NCI-H2029 (cell line): ENCODE measurements at regions not wholly inside any gene's neighbourhood (a gene's known extent, or its start where the extent isn't known, plus 50 kb on each side); places are given as distances from the start of the nearest gene placed in this dataset.
"Not testable (repeated sequence)": the region's sequence is repeated elsewhere in the genome, so short reads cannot be mapped to it uniquely, and the experiment has no call there.

Experiments used
- DNase-seq: peaks from one replicate; lab custom pipeline; 2025; lab: John Stamatoyannopoulos, UW

- no peak for DNase-seq
Measured at GRCh38 chr12:128077211-128077916, 189.6 kb upstream of the TMEM132C start.

- DNase-seq: no peak
Measured at GRCh38 chr12:128077917-128078298, 189.1 kb upstream of the TMEM132C start.

DNA sequence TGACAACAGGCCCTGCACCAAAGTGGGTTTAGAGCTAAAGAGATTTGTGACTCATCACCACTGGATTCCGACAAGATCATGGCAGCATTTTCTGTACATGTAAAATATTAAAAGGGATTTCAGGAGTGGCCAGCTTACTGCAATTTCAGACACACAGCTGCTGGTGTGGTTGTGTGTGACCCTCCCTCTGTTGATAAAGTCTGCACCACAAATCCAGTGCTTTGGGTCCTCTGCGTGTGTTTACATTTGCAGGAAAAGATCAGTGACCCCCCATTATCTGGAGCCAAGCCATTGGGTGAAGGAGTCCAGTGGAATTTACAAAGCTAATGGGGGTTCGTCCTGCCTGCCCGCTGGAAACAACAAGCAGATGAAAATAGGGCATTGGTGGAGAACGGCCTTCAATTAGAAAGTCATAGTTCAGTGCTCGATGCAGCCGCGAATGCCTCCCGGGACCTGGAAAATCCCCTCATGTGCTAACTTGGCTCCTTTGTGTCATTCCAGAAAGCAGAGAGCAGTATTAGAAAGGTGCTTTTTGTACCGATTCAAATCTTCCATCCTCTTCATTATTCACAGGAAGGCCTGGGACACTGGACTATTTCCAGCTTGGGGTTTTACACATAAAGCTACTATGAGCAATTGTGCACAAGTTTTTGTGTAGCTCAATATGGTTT is 188.5 kb upstream of the TMEM132C start:
- no peak for DNase-seq

GRCh38 chr12:128079446-128079845 is 187.5 kb upstream of the TMEM132C start:
- DNase-seq: no peak

DNA sequence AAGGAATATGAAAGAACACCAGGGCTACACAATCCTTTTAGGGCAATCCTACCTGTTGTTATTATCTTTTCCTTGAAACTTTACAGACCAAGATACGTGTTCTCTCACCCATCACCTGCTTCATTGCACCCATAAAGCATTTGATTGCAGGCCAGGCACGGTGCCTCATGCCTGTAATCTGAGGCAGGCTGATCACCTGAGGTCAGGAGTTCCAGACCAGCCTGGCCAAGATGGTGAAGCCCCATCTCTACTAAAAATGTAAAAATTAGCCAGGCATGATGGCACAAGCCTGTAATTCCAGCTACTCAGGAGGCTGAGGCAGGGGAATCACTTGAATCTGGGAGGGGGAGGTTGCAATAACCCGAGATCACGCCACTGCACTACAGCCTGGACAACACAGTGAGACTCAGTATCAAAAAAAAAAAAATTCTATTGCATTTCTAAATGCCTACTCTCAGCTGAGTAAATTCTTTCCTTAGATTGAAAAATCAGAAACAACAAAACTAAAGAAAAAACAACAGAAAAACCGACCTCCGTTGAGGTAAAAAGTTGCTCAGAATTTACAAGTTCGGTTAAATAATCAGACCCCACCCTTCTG is 183.7 kb upstream of the TMEM132C start:
- DNase-seq: no peak

GRCh38 chr12:128088926-128089325 is 178.0 kb upstream of the TMEM132C start:
- DNase-seq: no peak

- no peak for DNase-seq
Measured at GRCh38 chr12:128089961-128090360, 177.0 kb upstream of the TMEM132C start.

DNA sequence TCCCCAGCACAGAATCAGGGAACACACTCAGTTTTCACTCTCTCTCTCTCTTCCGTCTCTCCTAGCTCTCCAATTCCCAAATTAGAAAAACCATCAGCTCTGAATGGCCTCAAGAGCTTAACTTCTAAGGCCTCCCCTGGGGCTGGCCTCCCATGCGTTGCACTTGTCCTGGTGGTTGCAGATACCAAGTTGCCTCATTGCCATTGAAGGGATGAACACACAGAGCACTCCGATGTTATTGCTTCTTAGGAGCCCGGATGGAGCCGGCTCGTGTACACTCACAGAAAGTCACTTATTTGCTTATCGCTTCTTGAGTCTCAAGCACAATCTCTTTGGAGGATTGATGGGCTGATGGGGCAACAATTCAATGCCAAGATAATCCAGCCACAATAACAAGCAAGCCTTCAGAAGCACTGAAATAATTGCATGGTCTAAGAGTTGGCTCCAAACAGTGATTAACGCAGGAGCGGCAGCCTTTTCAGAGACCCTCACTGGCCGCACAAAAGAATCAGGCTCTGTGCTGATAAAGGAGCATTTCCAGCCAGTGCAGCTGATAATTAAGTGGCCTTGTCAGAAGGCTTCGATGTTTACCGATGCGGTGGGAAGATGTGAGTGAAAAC is 175.8 kb upstream of the TMEM132C start:
- no peak for DNase-seq

DNA sequence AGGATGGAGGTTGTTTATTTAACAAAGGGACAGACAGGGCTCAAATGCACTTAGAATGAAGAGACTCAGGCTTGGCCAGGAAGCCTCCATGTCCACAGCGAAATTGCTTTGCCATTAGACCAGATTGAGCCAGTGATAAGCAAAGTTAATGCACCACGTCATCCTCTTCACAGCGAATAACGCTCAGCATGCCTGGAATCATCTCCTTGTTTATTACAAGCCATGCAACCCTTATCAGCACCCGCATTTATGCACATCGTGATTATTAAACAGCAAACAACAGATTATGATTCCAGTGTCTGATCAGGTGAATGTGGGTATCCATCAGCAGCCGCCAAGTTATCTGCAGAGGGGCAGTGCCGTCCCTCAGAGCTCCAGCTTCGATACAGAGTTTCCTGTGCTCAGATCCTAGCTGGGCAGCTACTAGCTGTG is 175.0 kb upstream of the TMEM132C start:
- peak; percentile 11 for DNase-seq

- DNase-seq: no peak
Measured at GRCh38 chr12:128098730-128099129, 168.2 kb upstream of the TMEM132C start.

GRCh38 chr12:128103152-128103551 is 163.8 kb upstream of the TMEM132C start:
- no peak for DNase-seq

- DNase-seq: no peak
Measured at GRCh38 chr12:128109236-128109635, 157.7 kb upstream of the TMEM132C start.

DNA sequence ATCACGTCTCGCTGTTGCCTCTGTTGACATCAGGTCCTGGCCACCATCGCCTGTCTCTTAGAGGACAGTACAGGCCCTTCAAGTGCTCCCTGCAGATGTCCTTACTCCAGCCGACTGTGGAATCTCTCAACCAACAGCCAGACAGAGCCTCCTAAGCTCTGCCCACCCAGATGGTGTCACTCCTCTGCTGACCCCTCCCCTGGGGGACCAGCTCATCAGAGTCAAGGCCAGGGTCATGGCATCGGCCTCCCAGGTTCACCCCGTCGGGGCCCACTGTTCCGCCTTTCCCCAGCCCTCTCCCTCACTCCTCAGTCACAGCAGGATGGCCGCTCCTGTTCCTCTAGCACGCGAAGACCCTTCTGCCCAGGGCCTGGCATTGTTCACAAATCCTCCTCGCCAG is 157.3 kb upstream of the TMEM132C start:
- no peak for DNase-seq

DNA sequence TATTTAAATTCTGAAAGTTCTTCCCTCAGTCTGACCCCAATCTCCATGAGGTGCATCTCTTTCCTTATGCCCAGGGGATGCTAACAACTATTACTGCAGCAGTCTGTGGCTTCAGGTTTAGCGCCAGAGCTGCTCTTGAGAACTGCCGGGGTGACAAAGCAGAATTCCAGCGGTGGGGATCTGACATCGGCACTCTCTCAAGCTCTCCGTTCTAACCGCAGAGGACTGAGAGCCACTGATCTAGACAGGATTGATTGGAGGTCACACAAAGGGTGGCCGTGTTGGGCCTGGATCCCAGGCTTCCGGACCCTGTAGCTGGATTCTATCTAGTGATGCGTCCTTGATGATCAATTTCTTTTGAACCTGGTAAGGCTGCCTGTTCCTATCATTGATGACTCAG is 155.6 kb upstream of the TMEM132C start:
- DNase-seq: no peak

GRCh38 chr12:128111951-128112350 is 155.0 kb upstream of the TMEM132C start:
- DNase-seq: no peak

GRCh38 chr12:128113250-128113649 is 153.7 kb upstream of the TMEM132C start:
- not testable (repeated sequence) for DNase-seq

- no peak for DNase-seq
Measured at GRCh38 chr12:128114485-128114884, 152.5 kb upstream of the TMEM132C start.

DNA sequence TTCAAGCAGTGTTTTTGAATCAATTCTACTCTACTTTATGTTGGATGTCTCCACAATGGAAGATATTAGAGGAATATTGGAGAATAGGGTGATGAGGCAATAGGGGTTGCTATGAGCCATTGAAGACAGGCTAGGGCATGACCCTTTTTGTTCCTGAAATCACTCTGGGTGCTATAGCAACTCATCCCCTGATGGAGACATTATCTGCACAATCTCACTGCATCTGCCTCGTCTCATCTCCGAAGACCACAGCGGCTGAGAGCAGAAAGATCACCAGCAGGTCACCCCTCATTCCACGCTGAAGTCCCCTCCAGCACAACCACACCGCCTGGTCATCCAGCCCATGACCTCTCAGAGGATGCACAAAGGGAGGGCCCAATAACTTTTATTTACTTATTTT is 150.4 kb upstream of the TMEM132C start:
- no peak for DNase-seq

GRCh38 chr12:128120035-128120434 is 146.9 kb upstream of the TMEM132C start:
- DNase-seq: no peak

DNA sequence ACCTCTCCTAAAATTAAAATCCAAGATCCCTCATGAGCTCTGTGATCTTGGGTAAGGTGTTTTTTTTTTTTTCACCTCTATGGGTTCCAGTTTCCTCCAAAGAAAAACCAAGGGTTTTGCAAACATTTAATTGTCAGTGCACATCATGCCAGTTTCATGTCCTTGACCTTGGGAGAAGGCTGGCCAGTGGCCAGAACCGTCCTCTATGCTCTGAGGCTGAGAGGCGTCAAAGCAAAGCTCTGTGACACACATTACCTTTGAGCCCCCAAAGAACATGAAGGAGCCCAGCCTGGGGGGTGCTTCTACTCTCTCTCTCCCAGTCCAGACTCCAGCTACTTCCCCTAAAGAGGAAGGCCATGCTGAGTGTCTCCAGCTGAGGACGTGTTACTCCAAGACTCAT is 145.5 kb upstream of the TMEM132C start:
- no peak for DNase-seq

GRCh38 chr12:128123096-128123495 is 143.9 kb upstream of the TMEM132C start:
- DNase-seq: no peak

DNA sequence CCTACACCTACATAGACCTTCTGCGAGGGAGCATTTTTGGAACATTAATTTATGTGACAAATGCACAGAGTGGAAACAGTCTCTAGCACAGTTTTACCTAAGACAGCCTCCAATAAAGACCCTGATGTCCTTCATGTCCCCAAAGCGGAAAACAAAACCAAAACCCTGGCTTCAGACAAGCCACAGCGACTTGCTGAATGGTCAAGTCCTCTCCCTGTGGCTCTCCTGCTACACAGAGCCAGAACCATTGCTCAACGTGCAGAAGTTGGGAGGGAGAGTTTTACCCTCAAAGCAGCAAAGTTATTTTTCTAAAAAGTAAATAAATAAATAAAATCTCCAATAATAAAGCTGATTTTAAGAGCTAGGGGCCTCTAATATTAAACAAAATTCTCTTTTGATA is 135.0 kb upstream of the TMEM132C start:
- DNase-seq: no peak
